SK-N-SH (cell line): ENCODE measurements at regions not wholly inside any gene's neighbourhood (a gene's known extent, or its start where the extent isn't known, plus 50 kb on each side); places are given as distances from the start of the nearest gene placed in this dataset.

Experiments used
- CTCF ChIA-PET: fragments of 300-600, 350-600 bp; formaldehyde crosslinking; extraction: SDS; loops from one replicate; lab custom pipeline; 2021; lab: Yijun Ruan, JAX
- POLR2A ChIA-PET: fragments of 350-600 bp; sonication (Branson Sonifier 250); formaldehyde crosslinking; extraction: SDS; loops from one replicate; lab custom pipeline; 2020; ENCODE audit warnings: antibody characterized with exemption, inconsistent platforms; lab: Yijun Ruan, JAX
- DNase-seq: peaks from one replicate; pipeline ENCODE4 v3.0.0; 2012
- H2AFZ ChIP-seq: fragments of 200-600 bp; sonication (generic); 2 replicates; pipeline ENCODE4 v1.8.1; 2016; ENCODE audit warnings: antibody characterized with exemption, mild to moderate bottlenecking, low read depth
- H3F3A ChIP-seq: fragments of 200-600 bp; sonication (generic); replicated peaks from 2 replicates; pipeline ENCODE3; 2016; ENCODE audit warnings: antibody characterized with exemption, mild to moderate bottlenecking; ENCODE audit not compliant: insufficient read depth
- H3K27ac ChIP-seq, 2 experiments: fragments of 200-500 bp in 1 of 2; fragments of 200-600 bp in 1 of 2; sonication (Bioruptor generic) in 1 of 2; sonication (generic), shearing (Covaris generic) in 1 of 2; 2 replicates each; pipeline versions ENCODE4 v1.5.1 to v1.6.1; 2014 to 2016; ENCODE audit warnings: low read depth in 2 of 2, inconsistent platforms in 1 of 2, low read length in 1 of 2, mild to moderate bottlenecking in 1 of 2, mixed read lengths in 1 of 2
- H3K27me3 ChIP-seq: fragments of 200-600 bp; sonication (generic), shearing (Covaris generic); 2 replicates; pipeline ENCODE4 v1.6.1; 2016; ENCODE audit warnings: mixed run types; ENCODE audit not compliant: insufficient read depth
- H3K36me3 ChIP-seq, 2 experiments: fragments of 200-500 bp in 1 of 2; fragments of 200-600 bp in 1 of 2; sonication (Bioruptor generic) in 1 of 2; sonication (generic) in 1 of 2; replicated peaks in 1 of 2; 2 replicates each; pipeline versions ENCODE3 to v1.5.1; 2014 to 2016; ENCODE audit warnings: low read length in 1 of 2, mild to moderate bottlenecking in 1 of 2; ENCODE audit not compliant: insufficient read depth in 2 of 2, control insufficient read depth in 1 of 2
- H3K4me1 ChIP-seq, 2 experiments: fragments of 200-500 bp in 1 of 2; fragments of 200-600 bp in 1 of 2; sonication (Bioruptor generic) in 1 of 2; sonication (generic), shearing (Covaris generic) in 1 of 2; 2 replicates each; pipeline versions ENCODE4 v1.5.1 to v1.6.1; 2014 to 2016; ENCODE audit warnings: low read depth in 1 of 2, low read length in 1 of 2, mixed run types in 1 of 2; ENCODE audit not compliant: insufficient read depth in 2 of 2, control insufficient read depth in 1 of 2
- H3K4me2 ChIP-seq: fragments of 200-600 bp; sonication (generic), shearing (Covaris generic); 2 replicates; pipeline ENCODE4 v1.6.1; 2017; ENCODE audit warnings: mixed run types
- H3K4me3 ChIP-seq, 2 experiments: fragments of 200-500 bp in 1 of 2; fragments of 200-600 bp in 1 of 2; sonication (Bioruptor generic) in 1 of 2; sonication (generic), shearing (Covaris generic) in 1 of 2; 2 replicates each; pipeline versions ENCODE4 v1.5.1 to v1.8.1; 2014 to 2016; ENCODE audit warnings: low read depth in 2 of 2, inconsistent platforms in 1 of 2, low read length in 1 of 2, mild to moderate bottlenecking in 1 of 2, mixed read lengths in 1 of 2, moderate library complexity in 1 of 2
- H3K79me2 ChIP-seq: fragments of 200-600 bp; sonication (generic); 2 replicates; pipeline ENCODE4 v1.8.1; 2017; ENCODE audit warnings: mild to moderate bottlenecking; ENCODE audit not compliant: insufficient read depth
- H3K9ac ChIP-seq: fragments of 200-600 bp; sonication (generic); 2 replicates; pipeline ENCODE4 v1.6.1; 2017; ENCODE audit warnings: mixed run types
- H3K9me2 ChIP-seq: fragments of 200-600 bp; sonication (generic); 2 replicates; pipeline ENCODE4 v1.6.1; 2017; ENCODE audit warnings: mixed run types
- H3K9me3 ChIP-seq: fragments of 200-600 bp; sonication (generic); 2 replicates; pipeline ENCODE4 v1.6.1; 2017; ENCODE audit warnings: mixed run types, mild to moderate bottlenecking, moderate library complexity
- H4K20me1 ChIP-seq: fragments of 200-600 bp; sonication (generic); 2 replicates; pipeline ENCODE4 v1.6.1; 2017; ENCODE audit warnings: mild to moderate bottlenecking, mixed run types; ENCODE audit not compliant: insufficient read depth
- CHD2 ChIP-seq: fragments of 150-350 bp; IDR thresholded peaks from 2 replicates; pipeline ENCODE4 v1.6.1; 2018; ENCODE audit warnings: low read length; ENCODE audit not compliant: partially characterized antibody
- ELF1 ChIP-seq: IDR thresholded peaks from 2 replicates; pipeline ENCODE4 v1.4.0; 2012
- FOXJ3 ChIP-seq: sonication (generic); formaldehyde crosslinking; IDR thresholded peaks from 2 replicates; pipeline ENCODE4 v1.5.1; 2020; ENCODE audit warnings: mild to moderate bottlenecking, missing genetic modification reagents
- GATA2 ChIP-seq: sonication (generic); formaldehyde crosslinking; IDR thresholded peaks from 2 replicates; pipeline ENCODE4 v1.5.0; 2020; ENCODE audit warnings: mild to moderate bottlenecking, missing genetic modification reagents
- JUND ChIP-seq: IDR thresholded peaks from 2 replicates; pipeline ENCODE4 v1.4.0; 2012
- MEF2A ChIP-seq: IDR thresholded peaks from 2 replicates; pipeline ENCODE4 v1.4.0; 2012; ENCODE audit warnings: low read depth, borderline replicate concordance
- MXI1 ChIP-seq: IDR thresholded peaks from 2 replicates; pipeline ENCODE4 v1.6.1; 2012; ENCODE audit warnings: mild to moderate bottlenecking, low read depth, low read length, improper control_type of control experiment
- RAD21 ChIP-seq: IDR thresholded peaks from 2 replicates; pipeline ENCODE4 v1.6.1; 2012; ENCODE audit warnings: mild to moderate bottlenecking, low read length
- RFX5 ChIP-seq: IDR thresholded peaks from 2 replicates; pipeline ENCODE4 v1.6.1; 2012; ENCODE audit warnings: mild to moderate bottlenecking, improper control_type of control experiment, low read length
- TAF1 ChIP-seq: IDR thresholded peaks from 2 replicates; pipeline ENCODE4 v1.6.1; 2012; ENCODE audit warnings: low read depth, mild to moderate bottlenecking, low read length, moderate library complexity, borderline replicate concordance
- TCF12 ChIP-seq: IDR thresholded peaks from 2 replicates; pipeline ENCODE4 v1.4.0; 2012
- TEAD4 ChIP-seq: IDR thresholded peaks from 2 replicates; pipeline ENCODE4 v1.4.0; 2012; ENCODE audit warnings: mild to moderate bottlenecking, borderline replicate concordance; ENCODE audit not compliant: insufficient read depth
- YY1 ChIP-seq: IDR thresholded peaks from 2 replicates; pipeline ENCODE4 v1.4.0; 2012; ENCODE audit warnings: low read depth, mild to moderate bottlenecking
- WGBS: methylation state at CpG from one replicate; pipeline ENCODE4 v1.1.6; 2017; ENCODE audit warnings: low lambda C conversion rate; 5-methylcytosine and 5-hydroxymethylcytosine counted together
- TF ChIP-seq, protein P1 (sequence below): IDR thresholded peaks from 2 replicates; pipeline ENCODE4; 2012
- TF ChIP-seq, protein P2 (sequence below): fragments of 150-350 bp; IDR thresholded peaks from 2 replicates; pipeline ENCODE4 v1.6.1; 2016; ENCODE audit warnings: mild to moderate bottlenecking, low read depth, low read length
- TF ChIP-seq, protein P3 (sequence below): IDR thresholded peaks from 2 replicates; pipeline ENCODE4 v1.4.0; 2012; ENCODE audit warnings: low read depth, borderline replicate concordance
- TF ChIP-seq, protein P4 (sequence below): IDR thresholded peaks from 2 replicates; pipeline ENCODE4 v1.6.1; 2012; ENCODE audit warnings: mild to moderate bottlenecking, low read depth, low read length, moderate library complexity
- TF ChIP-seq, protein P5 (sequence below): IDR thresholded peaks from 2 replicates; pipeline ENCODE4 v1.4.0; 2012; ENCODE audit warnings: low read depth
- TF ChIP-seq, protein P6 (sequence below): fragments of 200-600 bp; sonication (generic); IDR thresholded peaks from 2 replicates; pipeline ENCODE4 v1.6.1; 2017; ENCODE audit warnings: antibody characterized with exemption, mild to moderate bottlenecking, moderate library complexity

DNA sequence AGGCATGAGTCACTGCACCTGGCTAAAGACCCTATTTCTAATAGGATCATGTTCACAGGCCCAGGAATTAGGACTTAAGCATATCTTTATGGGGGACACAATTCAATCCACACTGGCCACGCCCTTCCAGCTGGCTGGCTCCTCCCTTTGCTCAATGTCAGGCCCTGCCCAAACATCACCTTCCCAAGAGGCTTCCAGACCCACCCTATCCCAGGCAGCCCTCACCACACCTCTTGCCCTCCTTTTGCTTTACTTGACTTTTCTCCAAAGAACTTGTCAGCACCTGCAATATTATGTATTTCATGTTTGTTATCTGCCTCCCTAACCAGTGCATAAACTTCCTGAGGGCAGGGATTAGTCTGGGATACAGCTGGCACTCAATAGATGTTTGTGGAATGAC, 109.6 kb upstream of the CDH5 start:
- Histone ChIP-seq H3K4me3 (no peak overlapping the region), H3F3A (no peaks in the 10 kb centered on the region), H3K4me1 (no peaks in the 10 kb centered on the region; a peak in 1 of 4 replicates), H3K36me3 (no peaks in the 10 kb centered on the region), H3K27ac (no peak overlapping the region), H3K9ac (no peak overlapping the region), H3K9me2 (no peaks in the 10 kb centered on the region), H3K79me2 (no peaks in the 10 kb centered on the region), H4K20me1 (no peaks in the 10 kb centered on the region)
- no peak for DNase-seq
- WGBS = no CpG with 5 or more reads among the region's 1 CpG
- POLR2A ChIA-PET = no interaction called here
- TF ChIP-seq TEAD4 (no peak), TAF1 (no peak), FOXJ3 (CRISPR knock-in tag) (no peak), JUND (no peak), MXI1 (no peak), RFX5 (no peak), RAD21 (no peak), CHD2 (no peak), ELF1 (no peak), GATA2 (CRISPR knock-in tag) (no peak), MEF2A (no peak), TCF12 (no peak), YY1 (no peak)
- TF ChIP-seq, protein P1, sequence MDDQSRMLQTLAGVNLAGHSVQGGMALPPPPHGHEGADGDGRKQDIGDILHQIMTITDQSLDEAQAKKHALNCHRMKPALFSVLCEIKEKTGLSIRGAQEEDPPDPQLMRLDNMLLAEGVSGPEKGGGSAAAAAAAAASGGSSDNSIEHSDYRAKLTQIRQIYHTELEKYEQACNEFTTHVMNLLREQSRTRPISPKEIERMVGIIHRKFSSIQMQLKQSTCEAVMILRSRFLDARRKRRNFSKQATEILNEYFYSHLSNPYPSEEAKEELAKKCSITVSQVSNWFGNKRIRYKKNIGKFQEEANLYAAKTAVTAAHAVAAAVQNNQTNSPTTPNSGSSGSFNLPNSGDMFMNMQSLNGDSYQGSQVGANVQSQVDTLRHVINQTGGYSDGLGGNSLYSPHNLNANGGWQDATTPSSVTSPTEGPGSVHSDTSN = no peak
- TF ChIP-seq, protein P2, sequence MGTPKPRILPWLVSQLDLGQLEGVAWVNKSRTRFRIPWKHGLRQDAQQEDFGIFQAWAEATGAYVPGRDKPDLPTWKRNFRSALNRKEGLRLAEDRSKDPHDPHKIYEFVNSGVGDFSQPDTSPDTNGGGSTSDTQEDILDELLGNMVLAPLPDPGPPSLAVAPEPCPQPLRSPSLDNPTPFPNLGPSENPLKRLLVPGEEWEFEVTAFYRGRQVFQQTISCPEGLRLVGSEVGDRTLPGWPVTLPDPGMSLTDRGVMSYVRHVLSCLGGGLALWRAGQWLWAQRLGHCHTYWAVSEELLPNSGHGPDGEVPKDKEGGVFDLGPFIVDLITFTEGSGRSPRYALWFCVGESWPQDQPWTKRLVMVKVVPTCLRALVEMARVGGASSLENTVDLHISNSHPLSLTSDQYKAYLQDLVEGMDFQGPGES = no peak
- TF ChIP-seq, protein P3, sequence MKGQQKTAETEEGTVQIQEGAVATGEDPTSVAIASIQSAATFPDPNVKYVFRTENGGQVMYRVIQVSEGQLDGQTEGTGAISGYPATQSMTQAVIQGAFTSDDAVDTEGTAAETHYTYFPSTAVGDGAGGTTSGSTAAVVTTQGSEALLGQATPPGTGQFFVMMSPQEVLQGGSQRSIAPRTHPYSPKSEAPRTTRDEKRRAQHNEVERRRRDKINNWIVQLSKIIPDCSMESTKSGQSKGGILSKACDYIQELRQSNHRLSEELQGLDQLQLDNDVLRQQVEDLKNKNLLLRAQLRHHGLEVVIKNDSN = no peak
- TF ChIP-seq, protein P4, sequence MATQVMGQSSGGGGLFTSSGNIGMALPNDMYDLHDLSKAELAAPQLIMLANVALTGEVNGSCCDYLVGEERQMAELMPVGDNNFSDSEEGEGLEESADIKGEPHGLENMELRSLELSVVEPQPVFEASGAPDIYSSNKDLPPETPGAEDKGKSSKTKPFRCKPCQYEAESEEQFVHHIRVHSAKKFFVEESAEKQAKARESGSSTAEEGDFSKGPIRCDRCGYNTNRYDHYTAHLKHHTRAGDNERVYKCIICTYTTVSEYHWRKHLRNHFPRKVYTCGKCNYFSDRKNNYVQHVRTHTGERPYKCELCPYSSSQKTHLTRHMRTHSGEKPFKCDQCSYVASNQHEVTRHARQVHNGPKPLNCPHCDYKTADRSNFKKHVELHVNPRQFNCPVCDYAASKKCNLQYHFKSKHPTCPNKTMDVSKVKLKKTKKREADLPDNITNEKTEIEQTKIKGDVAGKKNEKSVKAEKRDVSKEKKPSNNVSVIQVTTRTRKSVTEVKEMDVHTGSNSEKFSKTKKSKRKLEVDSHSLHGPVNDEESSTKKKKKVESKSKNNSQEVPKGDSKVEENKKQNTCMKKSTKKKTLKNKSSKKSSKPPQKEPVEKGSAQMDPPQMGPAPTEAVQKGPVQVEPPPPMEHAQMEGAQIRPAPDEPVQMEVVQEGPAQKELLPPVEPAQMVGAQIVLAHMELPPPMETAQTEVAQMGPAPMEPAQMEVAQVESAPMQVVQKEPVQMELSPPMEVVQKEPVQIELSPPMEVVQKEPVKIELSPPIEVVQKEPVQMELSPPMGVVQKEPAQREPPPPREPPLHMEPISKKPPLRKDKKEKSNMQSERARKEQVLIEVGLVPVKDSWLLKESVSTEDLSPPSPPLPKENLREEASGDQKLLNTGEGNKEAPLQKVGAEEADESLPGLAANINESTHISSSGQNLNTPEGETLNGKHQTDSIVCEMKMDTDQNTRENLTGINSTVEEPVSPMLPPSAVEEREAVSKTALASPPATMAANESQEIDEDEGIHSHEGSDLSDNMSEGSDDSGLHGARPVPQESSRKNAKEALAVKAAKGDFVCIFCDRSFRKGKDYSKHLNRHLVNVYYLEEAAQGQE = no peak
- TF ChIP-seq, protein P5, sequence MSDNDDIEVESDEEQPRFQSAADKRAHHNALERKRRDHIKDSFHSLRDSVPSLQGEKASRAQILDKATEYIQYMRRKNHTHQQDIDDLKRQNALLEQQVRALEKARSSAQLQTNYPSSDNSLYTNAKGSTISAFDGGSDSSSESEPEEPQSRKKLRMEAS = no peak
- TF ChIP-seq, protein P6, sequence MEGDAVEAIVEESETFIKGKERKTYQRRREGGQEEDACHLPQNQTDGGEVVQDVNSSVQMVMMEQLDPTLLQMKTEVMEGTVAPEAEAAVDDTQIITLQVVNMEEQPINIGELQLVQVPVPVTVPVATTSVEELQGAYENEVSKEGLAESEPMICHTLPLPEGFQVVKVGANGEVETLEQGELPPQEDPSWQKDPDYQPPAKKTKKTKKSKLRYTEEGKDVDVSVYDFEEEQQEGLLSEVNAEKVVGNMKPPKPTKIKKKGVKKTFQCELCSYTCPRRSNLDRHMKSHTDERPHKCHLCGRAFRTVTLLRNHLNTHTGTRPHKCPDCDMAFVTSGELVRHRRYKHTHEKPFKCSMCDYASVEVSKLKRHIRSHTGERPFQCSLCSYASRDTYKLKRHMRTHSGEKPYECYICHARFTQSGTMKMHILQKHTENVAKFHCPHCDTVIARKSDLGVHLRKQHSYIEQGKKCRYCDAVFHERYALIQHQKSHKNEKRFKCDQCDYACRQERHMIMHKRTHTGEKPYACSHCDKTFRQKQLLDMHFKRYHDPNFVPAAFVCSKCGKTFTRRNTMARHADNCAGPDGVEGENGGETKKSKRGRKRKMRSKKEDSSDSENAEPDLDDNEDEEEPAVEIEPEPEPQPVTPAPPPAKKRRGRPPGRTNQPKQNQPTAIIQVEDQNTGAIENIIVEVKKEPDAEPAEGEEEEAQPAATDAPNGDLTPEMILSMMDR = no peak
- TF ChIP-seq, all 33 proteins: peak for 0
- H3K27me3 ChIP-seq = no peaks in the 10 kb centered on the region
- H2AFZ ChIP-seq = no peak overlapping the region
- no peak overlapping the region for H3K4me2 ChIP-seq
- CTCF ChIA-PET = interaction anchor here (0.9 to 1.2 kb wide), 2 partner anchors 9 to 12 kb away, joined by 3 read pairs; no protein-coding TSS in a partner anchor
- no peaks in the 10 kb centered on the region for H3K9me3 ChIP-seq
